ENCODE measurements at regions not wholly inside any gene's neighbourhood (a gene's known extent, or its start where the extent isn't known, plus 50 kb on each side); places are given as distances from the start of the nearest gene placed in this dataset.

DNA sequence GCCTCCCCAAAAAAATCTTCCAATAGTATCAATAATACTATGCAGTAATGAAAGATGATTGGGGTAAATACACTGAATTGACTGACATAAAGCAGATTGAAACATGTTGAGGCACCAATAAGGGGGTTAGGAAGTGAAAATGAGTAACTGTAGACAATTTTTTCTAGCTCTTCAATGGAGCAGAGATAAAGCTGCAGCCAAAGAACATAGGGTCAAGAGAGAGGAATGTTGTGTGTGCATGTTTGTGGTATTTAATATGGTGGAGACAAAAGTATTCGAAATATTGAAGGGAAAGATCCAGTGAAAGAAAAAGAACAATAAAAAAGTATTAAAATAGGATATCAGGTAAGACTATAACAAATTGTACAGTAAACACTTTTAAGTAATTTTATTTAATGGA, 450.0 kb upstream of the CCDC179 start:
- no peak for DNase-seq
- no peak for TF ChIP-seq POLR2A (IDR thresholded peaks at IDR 0.05)
- TF ChIP-seq CTCF (IDR thresholded peaks at IDR 0.05): no peak
- no peak overlapping the region for H3K27ac ChIP-seq

DNA sequence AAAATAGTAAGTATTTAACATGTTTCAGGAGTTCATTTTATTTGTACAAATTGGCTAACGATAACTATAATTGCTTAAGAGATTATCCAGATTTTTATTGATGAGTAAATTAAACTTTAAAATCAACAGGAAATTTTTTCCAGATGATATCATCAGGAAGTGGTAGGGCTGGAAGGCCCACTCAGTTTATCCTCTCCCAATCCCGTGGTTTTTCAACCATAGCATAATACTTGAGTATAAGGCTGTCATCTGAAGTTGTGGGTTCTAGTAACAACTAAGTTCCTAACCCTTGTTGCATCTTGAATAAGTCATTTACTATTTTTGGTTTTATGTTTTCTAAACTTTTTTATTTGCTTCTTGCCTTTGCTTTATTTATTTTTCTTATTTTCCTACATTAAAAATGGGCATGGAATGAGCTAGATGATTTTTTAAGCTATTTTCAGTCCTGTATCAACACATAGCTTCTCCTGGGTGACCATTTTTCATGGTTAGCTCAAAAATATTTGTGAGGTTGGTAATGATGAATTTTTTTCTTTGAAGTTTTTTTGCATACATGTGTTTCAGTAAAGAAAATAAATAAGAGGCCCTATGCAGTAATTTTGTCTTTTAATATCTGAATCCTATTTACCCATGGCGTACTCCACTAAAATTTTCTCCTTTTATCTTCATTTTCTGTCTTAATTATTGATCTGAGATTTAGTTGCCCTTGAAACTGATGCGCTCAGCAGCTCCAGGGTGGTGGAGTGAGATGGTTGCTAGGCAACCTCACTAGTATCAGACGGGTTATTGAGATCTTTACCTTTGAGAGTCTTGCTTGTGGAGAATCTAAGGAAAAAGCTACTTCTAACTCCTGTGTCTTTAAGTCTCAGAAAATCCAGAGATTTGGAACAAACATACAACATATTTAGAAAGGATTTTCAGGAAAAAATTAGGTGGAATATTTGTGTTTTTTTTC, 452.0 kb upstream of the CCDC179 start:
- no peaks in the 10 kb centered on the region for H3K9me3 ChIP-seq
- no peaks in the 10 kb centered on the region for H3K36me3 ChIP-seq
- no peak for DNase-seq
- H3K27me3 ChIP-seq: no peaks in the 10 kb centered on the region
- TF ChIP-seq POLR2A (IDR thresholded peaks at IDR 0.05) (no peak), CTCF (IDR thresholded peaks at IDR 0.05) (no peak)
- no peaks in the 10 kb centered on the region for H3K4me1 ChIP-seq
- no peak overlapping the region for H3K27ac ChIP-seq
- no peak overlapping the region for H3K4me3 ChIP-seq

More for the DNA sequence above, 450.0 kb upstream of the CCDC179 start:
- H3K4me1 ChIP-seq: no peaks in the 10 kb centered on the region
- H3K4me3 ChIP-seq: no peak overlapping the region
- no peaks in the 10 kb centered on the region for H3K36me3 ChIP-seq
- no peaks in the 10 kb centered on the region for H3K27me3 ChIP-seq
- no peaks in the 10 kb centered on the region for H3K9me3 ChIP-seq

- Histone ChIP-seq H3K27me3 (no peaks in the 10 kb centered on the region), H3K27ac (no peak overlapping the region), H3K4me3 (no peak overlapping the region), H3K9me3 (no peaks in the 10 kb centered on the region), H3K36me3 (no peaks in the 10 kb centered on the region), H3K4me1 (no peaks in the 10 kb centered on the region)
- TF ChIP-seq POLR2A (IDR thresholded peaks at IDR 0.05) (no peak), CTCF (IDR thresholded peaks at IDR 0.05) (no peak)
- no peak for DNase-seq
Observed at GRCh38 chr11:23313001-23313400, 452.7 kb upstream of the CCDC179 start.

DNA sequence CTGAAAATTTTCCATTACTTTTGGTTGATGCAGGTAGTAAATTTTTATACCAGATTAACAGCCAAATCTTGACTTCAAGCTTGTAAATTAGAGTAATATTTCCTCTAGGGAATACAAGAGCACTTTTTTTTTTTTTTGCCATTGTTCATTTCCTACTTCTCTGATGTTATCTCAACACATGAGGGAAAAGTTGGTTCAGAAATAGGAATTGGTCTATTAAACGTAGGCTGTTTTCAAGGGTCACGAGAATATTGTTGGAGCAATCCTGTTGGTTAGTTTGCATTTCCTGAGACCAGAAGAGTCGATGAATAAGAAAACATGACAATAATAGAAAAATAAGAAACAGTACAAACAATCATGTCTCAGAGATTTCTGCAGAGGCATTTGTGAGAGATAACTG, 453.9 kb upstream of the CCDC179 start:
- no peaks in the 10 kb centered on the region for H3K4me1 ChIP-seq
- no peaks in the 10 kb centered on the region for H3K36me3 ChIP-seq
- H3K27me3 ChIP-seq: no peaks in the 10 kb centered on the region
- no peaks in the 10 kb centered on the region for H3K9me3 ChIP-seq
- no peak for DNase-seq
- H3K4me3 ChIP-seq: no peak overlapping the region
- H3K27ac ChIP-seq: no peak overlapping the region
- TF ChIP-seq CTCF (IDR thresholded peaks at IDR 0.05) (no peak), POLR2A (IDR thresholded peaks at IDR 0.05) (no peak)

- no peak for DNase-seq
- no peaks in the 10 kb centered on the region for H3K27me3 ChIP-seq
- no peaks in the 10 kb centered on the region for H3K36me3 ChIP-seq
- no peaks in the 10 kb centered on the region for H3K9me3 ChIP-seq
- no peak overlapping the region for H3K27ac ChIP-seq
- H3K4me3 ChIP-seq: no peak overlapping the region
- H3K4me1 ChIP-seq: no peaks in the 10 kb centered on the region
- TF ChIP-seq POLR2A (IDR thresholded peaks at IDR 0.05) (no peak), CTCF (IDR thresholded peaks at IDR 0.05) (no peak)
Observed at GRCh38 chr11:23315286-23315685, 455.0 kb upstream of the CCDC179 start.
